Right lobe of liver (tissue), 6 donors: ENCODE measurements at regions not wholly inside any gene's neighbourhood (a gene's known extent, or its start where the extent isn't known, plus 50 kb on each side); places are given as distances from the start of the nearest gene placed in this dataset.

ENCODE experiments used
- ATAC-seq, 4 donors: fragments of 200-7000 bp; cut with Tn5 transposase; one replicate each; pipeline ENCODE4 v1.9.1; 2020; ENCODE audit warnings: mild to moderate bottlenecking in 4 of 4, moderate library complexity in 4 of 4
- DNase-seq, 3 donors: peaks; one replicate each; pipeline ENCODE4 v3.0.0-alpha.2; 2020
- H3K27ac ChIP-seq, 3 donors: fragments of 200-600 bp; one replicate each; pipeline ENCODE4 v1.8.0; 2022
- H3K27me3 ChIP-seq, 2 donors: fragments of 200-600 bp; one replicate each; pipeline ENCODE4 v1.8.0; 2022
- H3K36me3 ChIP-seq, 4 donors: fragments of 200-600 bp; sonication (generic) in 1 of 4; one replicate each; pipeline versions ENCODE4 v1.5.1 to v1.8.0; 2017 to 2022; ENCODE audit warnings: control low read depth in 1 of 4
- H3K4me1 ChIP-seq, 4 donors: fragments of 200-600 bp; sonication (generic) in 1 of 4; one replicate each; pipeline versions ENCODE4 v1.5.1 to v1.8.0; 2017 to 2022; ENCODE audit warnings: control low read depth in 1 of 4
- H3K4me3 ChIP-seq, 3 donors: fragments of 200-600 bp; one replicate each; pipeline ENCODE4 v1.8.0; 2022
- H3K9me3 ChIP-seq, 4 donors: fragments of 200-600 bp; sonication (generic) in 1 of 4; one replicate each; pipeline versions ENCODE4 v1.5.1 to v1.8.0; 2017 to 2022; ENCODE audit warnings: control low read depth in 1 of 4
- CTCF ChIP-seq, 4 donors: fragments of 200-600 bp in 3 of 4; fragments of 450-650 bp in 1 of 4; IDR thresholded peaks; one replicate each; pipeline versions ENCODE4 v1.5.1 to v1.8.0; 2016 to 2022; ENCODE audit warnings: antibody characterized with exemption in 4 of 4, mild to moderate bottlenecking in 2 of 4
- POLR2A ChIP-seq: fragments of 450-650 bp; IDR thresholded peaks from one replicate; pipeline ENCODE4 v1.6.1; 2017; ENCODE audit warnings: antibody characterized with exemption, mild to moderate bottlenecking
- WGBS: methylation state at CpG from one replicate; pipeline ENCODE4 v1.1.6; 2018; ENCODE audit warnings: low coverage, low lambda C conversion rate; ENCODE audit not compliant: insufficient coverage; ENCODE audit errors: missing lambda C conversion rate; 5-methylcytosine and 5-hydroxymethylcytosine counted together
- intact Hi-C, 2 donors: fragments of 100-400 bp; cut with DNase I; formaldehyde crosslinking; loops; one replicate each; pipeline versions ENCODE4 v1.11.2 to v1.14.1; 2022
- donor health status: DM: no; HTN: yes; CAD: no.
- donor health status: DM: no; HTN: no; CAD: no.
- donor health status: DM: no; HTN: no; CAD: no.
- donor health status: DM: no; HTN: yes; CAD: no.
- donor health status: DM: no; HTN: yes; CAD: no.

- intact Hi-C loops = no loop called here
- no peak overlapping the region for H3K27ac ChIP-seq
- H3K36me3 ChIP-seq = no peaks in the 10 kb centered on the region
- TF ChIP-seq CTCF (IDR thresholded peaks at IDR 0.05) = no peak
- TF ChIP-seq POLR2A = no peak
- DNase-seq (no peak), ATAC-seq (no peak)
- WGBS = 52% methylated on average over 4 of the region's 4 CpGs
- H3K4me3 ChIP-seq = no peak overlapping the region
- no peaks in the 10 kb centered on the region for H3K27me3 ChIP-seq
- H3K9me3 ChIP-seq = no peaks in the 10 kb centered on the region
- no peaks in the 10 kb centered on the region for H3K4me1 ChIP-seq
Measured at GRCh38 chr4:18684932-18685331, 663.4 kb upstream of the LCORL start.

GRCh38 chr4:18676526-18676915 is 655.0 kb upstream of the LCORL start:
- Histone ChIP-seq H3K27ac (no peak overlapping the region), H3K27me3 (no peaks in the 10 kb centered on the region), H3K9me3 (no peaks in the 10 kb centered on the region), H3K4me1 (no peaks in the 10 kb centered on the region), H3K36me3 (no peaks in the 10 kb centered on the region), H3K4me3 (no peak overlapping the region)
- ATAC-seq (no peak), DNase-seq (no peak)
- intact Hi-C loops = no loop called here
- 54% methylated on average over 4 of the region's 4 CpGs for WGBS
- no peak for TF ChIP-seq POLR2A
- no peak for TF ChIP-seq CTCF (IDR thresholded peaks at IDR 0.05)

GRCh38 chr4:18675586-18676525 is 654.3 kb upstream of the LCORL start:
- TF ChIP-seq CTCF (IDR thresholded peaks at IDR 0.05) = no peak
- no peak for TF ChIP-seq POLR2A
- Histone ChIP-seq H3K4me1 (no peaks in the 10 kb centered on the region), H3K4me3 (no peak overlapping the region), H3K27ac (no peak overlapping the region), H3K36me3 (no peaks in the 10 kb centered on the region), H3K9me3 (no peaks in the 10 kb centered on the region), H3K27me3 (no peaks in the 10 kb centered on the region)
- DNase-seq = no peak
- intact Hi-C loops = no loop called here
- ATAC-seq = no peak
- WGBS = 55% methylated on average over 3 of the region's 4 CpGs

- no peak for ATAC-seq
- Histone ChIP-seq H3K36me3 (no peaks in the 10 kb centered on the region), H3K9me3 (no peaks in the 10 kb centered on the region), H3K4me3 (no peak overlapping the region), H3K27me3 (no peaks in the 10 kb centered on the region), H3K4me1 (no peaks in the 10 kb centered on the region), H3K27ac (no peak overlapping the region)
- 80% methylated on average over 1 of the region's 1 CpG for WGBS
- intact Hi-C loops = no loop called here
- DNase-seq = no peak
- TF ChIP-seq POLR2A = no peak
- TF ChIP-seq CTCF (IDR thresholded peaks at IDR 0.05) = no peak
Measured at GRCh38 chr4:18670034-18670433, 648.5 kb upstream of the LCORL start.
